ENCODE measurements at regions not wholly inside any gene's neighbourhood (a gene's known extent, or its start where the extent isn't known, plus 50 kb on each side); places are given as distances from the start of the nearest gene placed in this dataset.

GRCh38 chr10:133007360-133007858 is 65.0 kb upstream of the CFAP46 start (continued):
- TF ChIP-seq ZSCAN18 (CRISPR knock-in tag; IDR thresholded peaks at IDR 0.05) (no peak), KAT7 (CRISPR knock-in tag; IDR thresholded peaks at IDR 0.05; ENCODE audit: borderline replicate concordance) (no peak), PREB (CRISPR knock-in tag; IDR thresholded peaks at IDR 0.05; ENCODE audit: borderline replicate concordance) (no peak), STAT6 (CRISPR knock-in tag; conservative IDR thresholded peaks at IDR 0.05; ENCODE audit: low read depth) (no peak), ZMAT4 (CRISPR knock-in tag; IDR thresholded peaks at IDR 0.05) (no peak), ZNF396 (CRISPR knock-in tag; IDR thresholded peaks at IDR 0.05; ENCODE audit: borderline replicate concordance) (no peak), PRRX2 (CRISPR knock-in tag; IDR thresholded peaks at IDR 0.05) (no peak), ZNF512 (CRISPR knock-in tag; IDR thresholded peaks at IDR 0.05; ENCODE audit: borderline replicate concordance) (no peak), FOXK1 (CRISPR knock-in tag; IDR thresholded peaks at IDR 0.05) (no peak)
- TF ChIP-seq, protein P1, sequence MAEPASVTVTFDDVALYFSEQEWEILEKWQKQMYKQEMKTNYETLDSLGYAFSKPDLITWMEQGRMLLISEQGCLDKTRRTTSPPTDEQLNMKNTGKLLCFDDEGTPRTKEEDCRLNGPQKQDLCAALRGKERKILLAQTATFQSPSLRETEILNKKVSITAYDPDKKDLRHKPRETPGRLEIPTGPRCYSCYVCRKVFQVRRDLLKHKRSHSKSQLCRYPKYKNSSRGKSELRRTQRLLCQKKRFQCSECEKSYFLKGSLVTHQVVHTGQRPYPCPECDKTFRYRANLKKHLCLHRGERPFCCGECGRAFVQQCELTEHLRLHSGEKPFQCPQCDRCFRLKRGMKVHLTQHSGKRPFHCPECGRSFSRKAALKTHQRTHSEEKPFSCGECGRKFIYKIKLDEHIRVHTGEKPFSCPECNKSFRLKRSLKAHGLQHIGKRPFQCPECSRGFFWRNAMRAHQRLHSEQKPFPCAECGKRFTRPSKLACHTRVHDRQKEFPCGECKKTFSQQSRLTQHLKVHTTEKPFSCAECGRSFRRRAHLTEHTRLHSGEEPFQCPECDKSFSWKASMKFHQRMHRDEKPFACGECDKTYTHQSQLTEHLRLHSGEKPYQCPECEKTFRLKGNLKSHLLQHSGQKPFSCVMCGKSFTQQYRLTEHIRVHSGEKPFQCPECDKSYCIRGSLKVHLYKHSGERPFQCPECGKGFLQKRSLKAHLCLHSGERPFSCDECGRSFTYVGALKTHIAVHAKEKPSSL (CRISPR knock-in tag; conservative IDR thresholded peaks at IDR 0.05): no peak
- TF ChIP-seq, protein P2, sequence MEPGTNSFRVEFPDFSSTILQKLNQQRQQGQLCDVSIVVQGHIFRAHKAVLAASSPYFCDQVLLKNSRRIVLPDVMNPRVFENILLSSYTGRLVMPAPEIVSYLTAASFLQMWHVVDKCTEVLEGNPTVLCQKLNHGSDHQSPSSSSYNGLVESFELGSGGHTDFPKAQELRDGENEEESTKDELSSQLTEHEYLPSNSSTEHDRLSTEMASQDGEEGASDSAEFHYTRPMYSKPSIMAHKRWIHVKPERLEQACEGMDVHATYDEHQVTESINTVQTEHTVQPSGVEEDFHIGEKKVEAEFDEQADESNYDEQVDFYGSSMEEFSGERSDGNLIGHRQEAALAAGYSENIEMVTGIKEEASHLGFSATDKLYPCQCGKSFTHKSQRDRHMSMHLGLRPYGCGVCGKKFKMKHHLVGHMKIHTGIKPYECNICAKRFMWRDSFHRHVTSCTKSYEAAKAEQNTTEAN (CRISPR knock-in tag; IDR thresholded peaks at IDR 0.05): no peak

- TF ChIP-seq SMAD4 (CRISPR knock-in tag; IDR thresholded peaks at IDR 0.05) (no peak), NR3C1 (CRISPR knock-in tag; conservative IDR thresholded peaks at IDR 0.05; ENCODE audit: low read depth) (no peak), TEAD1 (CRISPR knock-in tag; IDR thresholded peaks at IDR 0.05) (no peak), MXD4 (CRISPR knock-in tag; IDR thresholded peaks at IDR 0.05; ENCODE audit: borderline replicate concordance) (no peak), ZNF396 (CRISPR knock-in tag; IDR thresholded peaks at IDR 0.05; ENCODE audit: borderline replicate concordance) (no peak), KAT7 (CRISPR knock-in tag; IDR thresholded peaks at IDR 0.05; ENCODE audit: borderline replicate concordance) (no peak)
- POLR2A ChIA-PET: no interaction called here
- Mint-ChIP-seq H3K27me3 (ENCODE audit: low read depth) (no peaks in the 10 kb centered on the region), H3K36me3 (no peaks in the 10 kb centered on the region), H3K4me1 (peaks cover 5% of the 10 kb centered on the region), H3K27ac (no peak overlapping the region), H3K9me3 (peaks cover 6% of the 10 kb centered on the region; the same call in 1 of the 2 replicates), H3K4me3 (no peak overlapping the region)
- no peak for ATAC-seq
- no peak for DNase-seq (ENCODE audit: low spot score)
- CTCF ChIA-PET: no interaction called here
Observed at GRCh38 chr10:133006806-133007205, 64.4 kb upstream of the CFAP46 start.

Measured in WTC11 (cell line).